ENCODE measurements at regions not wholly inside any gene's neighbourhood (a gene's known extent, or its start where the extent isn't known, plus 50 kb on each side); places are given as distances from the start of the nearest gene placed in this dataset.

GRCh38 chr22:22959147-22959827 is 71.7 kb downstream of the IGLL5 start:
- TF ChIP-seq CTCF (IDR thresholded peaks at IDR 0.05) (peak; percentile 89), ZFX (IDR thresholded peaks at IDR 0.05; ENCODE audit: borderline replicate concordance) (no peak)

All from 22Rv1 (cell line).